ENCODE measurements at regions not wholly inside any gene's neighbourhood (a gene's known extent, or its start where the extent isn't known, plus 50 kb on each side); places are given as distances from the start of the nearest gene placed in this dataset.
"Not testable (repeated sequence)": the region's sequence is repeated elsewhere in the genome, so short reads cannot be mapped to it uniquely, and the experiment has no call there.

DNA sequence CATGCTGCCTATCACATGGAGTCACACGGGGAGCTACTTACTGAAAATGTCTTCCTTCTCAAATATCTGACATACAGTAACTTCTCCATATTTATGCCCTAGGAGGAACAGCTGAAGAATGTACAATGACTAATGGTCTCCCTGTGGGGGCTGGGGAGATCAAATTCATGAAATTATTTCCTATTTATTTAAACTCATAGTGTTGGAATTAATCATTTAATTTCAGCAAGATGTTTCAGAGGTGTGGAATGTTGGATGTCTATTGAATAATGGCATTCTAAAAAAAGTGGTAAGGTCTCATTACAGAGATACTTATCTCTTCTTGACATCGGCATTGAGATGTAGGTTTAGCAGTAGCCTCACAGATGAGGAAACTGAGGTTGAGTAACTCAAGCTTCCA, 214.3 kb upstream of the CDH11 start:
- no peak for DNase-seq (ENCODE audit: low read depth in 2 of 2)

GRCh38 chr16:65334081-65334480, 212.2 kb upstream of the CDH11 start:
- DNase-seq (ENCODE audit: low read depth in 2 of 2) = no peak

GRCh38 chr16:65333283-65333682, 211.4 kb upstream of the CDH11 start:
- no peak for DNase-seq (ENCODE audit: low read depth in 2 of 2)

DNA sequence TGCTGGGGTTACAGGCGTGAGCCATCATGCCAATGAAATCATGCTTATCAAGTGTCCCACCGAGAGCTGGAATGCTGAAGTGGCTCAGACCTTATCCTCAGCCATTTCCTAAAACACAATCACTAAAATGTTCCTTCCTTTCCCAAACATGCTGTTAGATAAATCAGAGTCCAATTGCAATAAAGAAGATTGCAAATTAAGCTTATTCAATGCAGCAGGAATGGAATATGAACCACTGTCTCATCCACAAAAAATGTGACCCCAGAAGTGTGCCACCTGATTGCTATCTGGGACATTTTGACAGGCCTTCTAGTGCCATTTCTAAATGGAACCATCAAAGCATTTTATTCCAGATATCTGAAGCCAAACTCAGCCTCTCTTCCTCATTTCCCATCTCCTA, 205.5 kb upstream of the CDH11 start:
- DNase-seq (ENCODE audit: low read depth in 2 of 2) = no peak

DNA sequence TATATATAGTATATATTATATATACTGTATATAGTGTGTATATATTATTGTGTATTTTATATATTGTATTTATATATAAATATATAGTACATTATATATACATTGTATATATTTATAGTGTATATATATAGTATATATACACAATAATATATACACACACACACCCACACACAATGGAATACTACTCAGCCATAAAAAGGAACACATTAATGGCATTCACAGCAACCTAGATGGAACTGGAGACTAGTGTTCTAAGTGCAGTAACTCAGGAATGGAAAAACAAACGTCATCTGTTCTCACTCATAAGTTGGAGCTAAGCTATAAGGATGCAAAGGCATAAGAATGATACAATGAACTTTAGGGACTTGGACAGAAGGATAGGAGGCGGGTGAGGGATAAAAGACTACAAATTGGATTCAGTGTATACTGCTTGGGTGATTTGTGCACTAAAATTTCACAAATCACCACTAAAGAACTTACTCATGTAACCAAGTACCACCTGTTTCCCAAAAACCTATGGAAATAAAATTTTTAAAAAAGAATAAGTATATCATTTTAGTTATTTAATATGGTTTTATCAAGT, 201.9 kb upstream of the CDH11 start:
- DNase-seq (ENCODE audit: low read depth in 2 of 2) = no peak

- no peak for DNase-seq (ENCODE audit: low read depth in 2 of 2)
Measured at GRCh38 chr16:65319621-65320231, 197.9 kb upstream of the CDH11 start.

GRCh38 chr16:65318590-65319257, 196.9 kb upstream of the CDH11 start:
- DNase-seq (ENCODE audit: low read depth in 2 of 2) = no peak

DNA sequence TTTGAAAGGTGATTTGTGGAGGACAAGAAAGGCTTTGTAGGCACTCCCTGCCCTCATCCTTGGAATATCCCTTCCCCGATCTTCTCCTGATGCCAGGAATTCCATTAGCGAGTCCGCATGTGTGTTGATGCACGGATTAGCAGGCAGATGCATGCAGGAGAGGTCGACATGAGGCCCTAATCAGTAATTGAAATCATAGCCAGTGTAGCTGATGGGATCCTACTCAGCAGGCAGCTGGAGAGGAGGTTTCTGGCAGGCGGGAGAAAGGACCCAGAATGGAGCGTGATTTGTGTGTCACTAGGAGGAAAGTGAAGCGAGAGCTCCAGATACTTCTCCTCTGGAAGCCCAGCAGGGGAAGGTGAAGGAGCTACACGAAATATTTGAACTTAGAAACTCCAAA, 196.3 kb upstream of the CDH11 start:
- DNase-seq (ENCODE audit: low read depth in 2 of 2) = no peak

DNA sequence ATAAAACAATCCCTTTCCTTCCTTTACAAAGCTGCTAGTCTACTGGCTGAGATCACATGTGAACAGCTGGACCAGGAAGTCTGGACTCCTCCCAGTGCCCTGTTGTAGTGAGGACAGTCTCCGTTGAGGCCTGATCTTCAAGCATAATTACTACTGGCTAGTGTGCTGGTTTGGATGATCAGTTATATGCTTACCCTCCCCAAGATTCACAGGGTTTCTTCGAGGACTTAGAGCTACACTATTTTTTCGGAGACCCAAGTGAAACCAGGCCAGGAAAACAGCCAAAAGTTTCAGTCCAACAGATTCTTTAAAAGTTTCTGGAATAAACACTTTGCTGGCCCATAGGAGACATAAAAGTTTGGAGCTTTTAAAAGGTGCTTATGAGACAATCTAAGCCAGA, 194.9 kb upstream of the CDH11 start:
- no peak for DNase-seq (ENCODE audit: low read depth in 2 of 2)

- no peak for DNase-seq (ENCODE audit: low read depth in 2 of 2)
Measured at GRCh38 chr16:65315081-65315780, 193.4 kb upstream of the CDH11 start.

DNA sequence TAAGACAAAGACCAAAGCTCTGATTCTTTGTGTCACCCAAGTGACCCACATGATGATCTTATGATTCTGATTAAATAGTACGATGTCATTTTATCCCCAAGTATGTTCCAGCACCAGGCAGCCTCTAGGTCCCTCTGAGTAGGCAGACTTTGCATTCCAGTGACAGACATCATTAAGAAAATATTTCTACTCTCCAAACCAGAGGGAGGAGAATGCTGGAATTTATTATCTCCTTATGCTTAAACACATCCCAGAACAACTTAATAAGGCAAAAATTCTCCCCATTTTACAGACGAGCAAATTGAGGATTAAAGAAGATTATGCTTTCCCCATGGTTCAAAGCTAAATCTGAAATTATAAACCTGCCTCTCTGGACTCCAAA, 192.8 kb upstream of the CDH11 start:
- no peak for DNase-seq (ENCODE audit: low read depth in 2 of 2)

DNA sequence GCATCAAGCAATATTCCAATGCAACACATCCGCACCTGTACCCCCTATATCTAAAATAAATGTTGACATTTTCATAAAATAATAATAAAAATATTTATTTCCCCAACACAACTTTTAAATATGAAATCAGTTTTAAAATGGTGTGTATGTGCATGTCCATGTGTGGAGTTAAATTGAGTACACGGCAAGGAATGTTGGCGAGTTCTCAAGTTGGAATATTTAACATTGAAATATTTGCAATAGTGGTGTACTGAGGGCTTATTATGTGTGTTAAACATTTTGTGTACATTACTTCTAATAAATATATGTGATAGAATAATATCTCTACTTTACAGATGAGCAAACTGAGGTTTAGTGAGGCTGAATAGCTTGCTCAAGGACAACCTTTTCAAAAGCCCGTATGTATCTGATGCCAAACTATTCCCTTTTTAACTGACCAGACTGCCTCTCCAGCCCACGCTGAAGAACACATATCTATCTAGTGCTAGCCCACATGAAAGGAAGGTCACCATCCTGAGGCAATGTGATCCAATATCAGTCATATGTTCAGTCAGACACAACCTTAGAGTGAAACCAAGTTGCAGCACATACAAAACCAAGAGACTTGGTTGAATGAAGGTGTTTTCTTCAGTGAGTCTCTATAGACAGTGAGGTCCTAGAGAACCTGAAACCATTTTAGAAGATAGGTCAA, 192.2 kb upstream of the CDH11 start:
- no peak for DNase-seq (ENCODE audit: low read depth in 2 of 2)

DNA sequence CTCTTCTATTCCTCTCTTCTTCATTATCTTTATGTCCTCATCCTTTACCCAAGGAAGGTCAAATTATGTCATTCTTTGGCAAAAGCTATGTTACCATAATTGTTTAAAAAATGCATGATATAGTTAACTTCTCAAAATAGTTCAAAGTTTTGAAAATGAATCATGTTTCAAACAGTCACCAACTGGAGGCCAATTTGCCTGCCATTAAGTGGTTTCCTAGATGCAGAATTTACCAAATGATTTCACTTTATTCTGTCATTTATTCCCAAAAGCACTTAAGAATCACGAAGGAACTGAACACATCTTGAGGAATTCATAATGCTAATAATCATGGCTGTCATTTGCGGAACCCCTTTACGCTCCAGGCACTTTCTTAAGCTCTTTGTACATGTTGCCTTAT, 190.9 kb upstream of the CDH11 start:
- DNase-seq (ENCODE audit: low read depth in 2 of 2) = no peak

DNA sequence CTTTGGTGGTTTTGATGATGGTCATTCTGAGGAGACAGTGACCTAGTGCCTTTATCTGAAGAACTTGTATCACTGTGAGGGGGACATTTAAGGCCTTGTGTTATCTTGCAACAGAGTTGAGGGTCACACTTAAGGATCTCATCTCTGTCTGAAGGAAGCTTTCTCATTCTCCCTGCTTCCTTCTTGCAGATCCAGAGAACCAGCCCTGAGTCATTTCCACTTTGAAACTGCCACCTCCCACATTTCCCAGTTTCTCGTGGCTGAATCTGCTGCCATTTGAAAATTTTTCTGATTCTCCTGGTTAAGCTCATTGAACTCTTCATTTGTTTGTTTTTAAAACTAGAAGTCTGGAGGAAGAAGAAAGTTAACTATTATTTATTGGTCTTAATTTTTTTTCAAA, 190.2 kb upstream of the CDH11 start:
- DNase-seq (ENCODE audit: low read depth in 2 of 2) = no peak

DNA sequence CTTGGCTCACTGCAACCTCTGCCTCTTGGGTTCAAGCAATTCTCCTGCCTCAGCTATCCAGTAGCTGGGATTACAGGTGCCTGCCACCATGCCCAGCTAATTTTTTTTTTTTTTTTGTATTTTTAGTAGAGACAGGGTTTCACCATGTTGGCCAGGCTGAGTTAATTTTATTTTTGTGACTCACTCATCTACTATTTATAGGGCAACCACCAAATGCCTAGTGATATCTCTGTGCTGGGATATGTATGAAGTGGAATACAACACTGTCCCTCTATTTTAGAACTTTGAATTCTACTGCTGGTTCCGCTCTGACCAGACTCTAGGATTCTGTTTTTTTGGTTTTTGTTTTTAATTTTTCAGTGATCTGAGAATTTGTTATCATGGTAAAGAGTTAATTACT, 188.6 kb upstream of the CDH11 start:
- not testable (repeated sequence) for DNase-seq (ENCODE audit: low read depth in 2 of 2)

- no peak for DNase-seq (ENCODE audit: low read depth in 2 of 2)
Measured at GRCh38 chr16:65309354-65309753, 187.5 kb upstream of the CDH11 start.

GRCh38 chr16:65308506-65308905, 186.6 kb upstream of the CDH11 start:
- no peak for DNase-seq (ENCODE audit: low read depth in 2 of 2)

DNA sequence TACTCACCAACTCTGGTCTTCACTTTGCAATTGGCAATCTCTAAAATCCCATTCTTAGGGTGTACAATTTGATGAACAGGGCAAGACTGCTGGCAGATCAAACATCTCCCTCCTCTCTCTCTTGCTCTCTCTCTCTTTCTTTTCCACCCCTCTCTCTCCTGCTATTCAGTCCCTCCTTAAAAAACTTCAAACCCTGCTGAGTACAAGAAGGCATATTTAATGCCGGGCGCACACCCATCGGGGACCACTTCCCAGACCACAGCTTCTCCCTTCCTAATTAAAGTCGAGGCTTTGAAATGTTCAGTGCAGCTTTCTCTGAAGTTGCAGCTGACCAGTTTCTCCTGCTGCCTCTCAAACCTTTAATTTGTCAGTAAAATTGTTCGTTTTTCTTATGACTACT, 185.4 kb upstream of the CDH11 start:
- no peak for DNase-seq (ENCODE audit: low read depth in 2 of 2)

- DNase-seq (ENCODE audit: low read depth in 2 of 2) = no peak
Measured at GRCh38 chr16:65306722-65307121, 184.9 kb upstream of the CDH11 start.

GRCh38 chr16:65306300-65306699, 184.4 kb upstream of the CDH11 start:
- no peak for DNase-seq (ENCODE audit: low read depth in 2 of 2)

DNA sequence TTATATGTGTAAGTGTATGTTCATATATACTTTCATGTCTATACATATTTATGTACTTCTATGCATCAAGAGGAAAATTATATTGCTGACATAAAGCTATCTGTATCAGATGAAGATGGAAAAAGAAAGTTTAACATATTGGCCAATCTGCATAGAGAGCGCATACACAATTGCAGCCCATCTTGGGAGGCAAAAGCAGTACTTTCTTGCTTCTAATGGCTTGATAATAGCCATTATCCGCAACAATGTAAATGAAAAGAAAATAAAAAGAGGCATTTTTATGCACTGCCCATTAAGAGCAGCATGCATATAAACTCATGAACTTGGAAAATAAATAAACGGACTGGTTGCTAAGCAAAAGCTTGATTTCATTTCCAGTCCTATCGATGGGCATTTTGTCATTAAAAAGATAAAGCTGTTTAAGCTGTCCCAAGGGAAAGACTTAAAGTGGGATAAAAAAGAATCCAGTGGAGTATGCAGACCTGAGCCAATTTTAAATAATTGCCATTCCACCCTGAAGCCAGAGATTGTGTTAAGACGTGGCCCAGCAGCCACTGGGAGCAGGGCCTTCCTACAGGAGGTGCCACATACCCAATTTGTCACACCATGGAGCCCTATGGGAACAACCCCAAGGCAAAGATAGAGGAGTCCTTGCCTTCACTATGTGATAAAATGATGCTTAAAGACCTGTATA, 183.6 kb upstream of the CDH11 start:
- no peak for DNase-seq (ENCODE audit: low read depth in 2 of 2)

GRCh38 chr16:65301029-65301428, 179.2 kb upstream of the CDH11 start:
- DNase-seq (ENCODE audit: low read depth in 2 of 2) = no peak
